Spleen (tissue), 7 donors: ENCODE measurements at regions not wholly inside any gene's neighbourhood (a gene's known extent, or its start where the extent isn't known, plus 50 kb on each side); places are given as distances from the start of the nearest gene placed in this dataset.

ENCODE experiments used
- CTCF ChIP-seq, 11 experiments: fragments of 200-600 bp in 7 of 11; fragments of 450-650 bp in 4 of 11; sonication (generic) in 4 of 11; IDR thresholded peaks in 8 of 11; conservative IDR thresholded peaks in 3 of 11; 1 replicate in 7 of 11; 2 replicates in 4 of 11; pipeline versions ENCODE4 v1.4.0 to v1.8.0; 2016 to 2021; ENCODE audit warnings: antibody characterized with exemption in 11 of 11, inconsistent platforms in 4 of 11, mild to moderate bottlenecking in 1 of 11
- POLR2A ChIP-seq, 3 donors: fragments of 450-650 bp; IDR thresholded peaks; one replicate each; pipeline ENCODE4 v1.5.1; 2017; ENCODE audit warnings: antibody characterized with exemption in 3 of 3, mild to moderate bottlenecking in 1 of 3
- POLR2AphosphoS5 ChIP-seq, 3 donors: sonication (generic); formaldehyde crosslinking; IDR thresholded peaks; one replicate each; pipeline ENCODE4 v1.5.1; 2017; ENCODE audit warnings: antibody characterized with exemption in 3 of 3
- donor health status: DM: no; HTN: no; CAD: no; lungs with moderate emphysema.
- donor health status: DM: no; HTN: no; CAD: no.
- donor health status: DM: no; HTN: no; CAD: no.

DNA sequence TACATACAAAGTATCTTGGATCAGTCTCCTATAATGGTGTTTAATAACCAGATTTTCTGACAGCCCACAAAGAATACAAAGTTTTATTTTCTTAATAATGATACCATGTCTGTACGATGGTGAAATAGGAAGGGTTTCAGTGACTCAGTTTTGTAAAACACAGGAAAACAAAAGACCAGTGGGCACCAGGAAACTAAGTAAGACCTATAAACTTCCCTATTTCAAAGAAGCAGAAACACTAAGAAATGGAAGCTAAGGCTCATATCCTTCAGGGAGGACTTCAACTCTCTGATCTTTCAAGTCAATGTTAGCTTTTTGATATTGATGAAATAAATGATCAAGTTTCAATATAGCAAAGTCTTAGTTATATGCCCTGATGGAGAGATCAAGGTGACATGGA is 196.0 kb downstream of the DUSP6 start:
- no peak for TF ChIP-seq POLR2A (IDR thresholded peaks at IDR 0.05)
- TF ChIP-seq POLR2AphosphoS5 (IDR thresholded peaks at IDR 0.05): no peak
- TF ChIP-seq CTCF (IDR thresholded peaks at IDR 0.05 in 8 of 11, conservative IDR thresholded peaks at IDR 0.05 in 3 of 11): no peak
